ENCODE measurements at regions not wholly inside any gene's neighbourhood (a gene's known extent, or its start where the extent isn't known, plus 50 kb on each side); places are given as distances from the start of the nearest gene placed in this dataset.

- H3K4me3 ChIP-seq (ENCODE audit: low read length): no peak overlapping the region
- no peak overlapping the region for H3K27ac ChIP-seq (ENCODE audit: low read depth, low read length)
- no peaks in the 10 kb centered on the region for H3K9me2 ChIP-seq (replicated peaks; ENCODE audit: control insufficient read depth, low read length)
Measured at GRCh38 chr7:137130751-137131158, 212.8 kb downstream of the PTN start.

DNA sequence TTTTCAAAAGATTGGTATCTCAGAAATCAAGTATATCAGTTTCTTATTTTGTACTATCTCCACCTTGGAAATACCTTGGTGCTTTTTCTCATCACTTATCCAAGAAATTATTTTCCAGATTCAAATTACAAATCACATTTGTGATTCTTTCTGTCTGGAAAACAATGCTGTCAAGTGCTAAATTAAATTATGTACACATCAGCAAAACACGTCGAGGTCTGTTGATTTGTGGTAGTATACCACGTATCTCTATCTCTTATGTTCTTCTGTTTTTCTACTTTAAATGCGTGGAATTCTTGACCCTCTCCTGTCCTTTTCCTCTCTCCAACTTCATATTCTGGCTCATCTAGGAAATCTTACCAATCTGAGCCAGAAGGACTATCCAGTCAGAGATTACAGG lies 214.5 kb downstream of the PTN start:
- Histone ChIP-seq H3K36me3 (ENCODE audit: control insufficient read depth, low read length) (no peaks in the 10 kb centered on the region), H3F3A (ENCODE audit: control insufficient read depth, insufficient read depth) (no peaks in the 10 kb centered on the region)

More at GRCh38 chr7:137130751-137131158, 212.8 kb downstream of the PTN start:
- Histone ChIP-seq H4K20me1 (ENCODE audit: control insufficient read depth, insufficient read depth, low read depth, low read length) (no peaks in the 10 kb centered on the region), H3F3A (ENCODE audit: control insufficient read depth, insufficient read depth) (no peaks in the 10 kb centered on the region), H3K4me1 (ENCODE audit: control insufficient read depth, low read length) (no peaks in the 10 kb centered on the region), H3K79me2 (ENCODE audit: control insufficient read depth, low read length) (no peaks in the 10 kb centered on the region), H3K27me3 (ENCODE audit: control insufficient read depth, low read length) (no peaks in the 10 kb centered on the region), H3K4me2 (ENCODE audit: low read length) (no peak overlapping the region), H3K9me3 (ENCODE audit: control insufficient read depth, insufficient read depth, low read length) (peaks cover 2% of the 10 kb centered on the region; the same call in 1 of the 2 replicates), H3K36me3 (ENCODE audit: control insufficient read depth, low read length) (no peaks in the 10 kb centered on the region)
- TF ChIP-seq, protein P1, sequence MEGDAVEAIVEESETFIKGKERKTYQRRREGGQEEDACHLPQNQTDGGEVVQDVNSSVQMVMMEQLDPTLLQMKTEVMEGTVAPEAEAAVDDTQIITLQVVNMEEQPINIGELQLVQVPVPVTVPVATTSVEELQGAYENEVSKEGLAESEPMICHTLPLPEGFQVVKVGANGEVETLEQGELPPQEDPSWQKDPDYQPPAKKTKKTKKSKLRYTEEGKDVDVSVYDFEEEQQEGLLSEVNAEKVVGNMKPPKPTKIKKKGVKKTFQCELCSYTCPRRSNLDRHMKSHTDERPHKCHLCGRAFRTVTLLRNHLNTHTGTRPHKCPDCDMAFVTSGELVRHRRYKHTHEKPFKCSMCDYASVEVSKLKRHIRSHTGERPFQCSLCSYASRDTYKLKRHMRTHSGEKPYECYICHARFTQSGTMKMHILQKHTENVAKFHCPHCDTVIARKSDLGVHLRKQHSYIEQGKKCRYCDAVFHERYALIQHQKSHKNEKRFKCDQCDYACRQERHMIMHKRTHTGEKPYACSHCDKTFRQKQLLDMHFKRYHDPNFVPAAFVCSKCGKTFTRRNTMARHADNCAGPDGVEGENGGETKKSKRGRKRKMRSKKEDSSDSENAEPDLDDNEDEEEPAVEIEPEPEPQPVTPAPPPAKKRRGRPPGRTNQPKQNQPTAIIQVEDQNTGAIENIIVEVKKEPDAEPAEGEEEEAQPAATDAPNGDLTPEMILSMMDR (IDR thresholded peaks at IDR 0.05; ENCODE audit: low read depth, low read length, poor library complexity, severe bottlenecking): no peak
- no peak for TF ChIP-seq EZH2phosphoT487 (IDR thresholded peaks at IDR 0.05; ENCODE audit: borderline replicate concordance, low read length)

DNA sequence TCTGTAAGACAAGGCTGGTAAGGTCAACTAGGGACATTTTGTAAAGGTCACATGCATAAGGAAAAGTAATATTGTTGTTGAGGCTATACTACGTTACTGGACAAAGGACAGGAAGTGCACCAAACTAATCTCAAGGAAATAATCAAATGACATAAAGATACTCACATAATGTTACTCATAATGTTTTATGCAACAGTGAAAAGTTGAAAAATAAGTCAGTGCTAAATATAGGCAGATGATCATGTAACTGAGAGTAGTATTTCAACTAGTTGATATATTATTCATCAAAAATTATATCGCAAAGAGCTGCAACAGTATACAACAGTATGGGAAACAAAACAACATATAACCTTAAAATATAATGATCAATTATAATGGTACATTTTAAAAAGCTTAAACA lies 215.7 kb downstream of the PTN start:
- H3K4me3 ChIP-seq (ENCODE audit: low read length): no peak overlapping the region
- no peaks in the 10 kb centered on the region for H3K4me1 ChIP-seq (ENCODE audit: control insufficient read depth, low read length)
- no peaks in the 10 kb centered on the region for H4K20me1 ChIP-seq (ENCODE audit: control insufficient read depth, insufficient read depth, low read depth, low read length)
- H3K27ac ChIP-seq (ENCODE audit: low read depth, low read length): no peak overlapping the region
- peaks cover 2% of the 10 kb centered on the region; the same call in 1 of the 2 replicates for H3K9me3 ChIP-seq (ENCODE audit: control insufficient read depth, insufficient read depth, low read length)
- no peak overlapping the region for H3K4me2 ChIP-seq (ENCODE audit: low read length)
- no peaks in the 10 kb centered on the region for H3K36me3 ChIP-seq (ENCODE audit: control insufficient read depth, low read length)
- H3K79me2 ChIP-seq (ENCODE audit: control insufficient read depth, low read length): no peaks in the 10 kb centered on the region
- no peaks in the 10 kb centered on the region for H3F3A ChIP-seq (ENCODE audit: control insufficient read depth, insufficient read depth)
- no peaks in the 10 kb centered on the region for H3K27me3 ChIP-seq (ENCODE audit: control insufficient read depth, low read length)
- TF ChIP-seq EZH2phosphoT487 (IDR thresholded peaks at IDR 0.05; ENCODE audit: borderline replicate concordance, low read length): no peak
- TF ChIP-seq, protein P1 (IDR thresholded peaks at IDR 0.05; ENCODE audit: low read depth, low read length, poor library complexity, severe bottlenecking): no peak
- no peaks in the 10 kb centered on the region for H3K9me2 ChIP-seq (replicated peaks; ENCODE audit: control insufficient read depth, low read length)

More for the DNA sequence above, 214.5 kb downstream of the PTN start:
- no peaks in the 10 kb centered on the region for H3K79me2 ChIP-seq (ENCODE audit: control insufficient read depth, low read length)
- H3K27me3 ChIP-seq (ENCODE audit: control insufficient read depth, low read length): no peaks in the 10 kb centered on the region
- no peak for TF ChIP-seq EZH2phosphoT487 (IDR thresholded peaks at IDR 0.05; ENCODE audit: borderline replicate concordance, low read length)
- TF ChIP-seq, protein P1 (IDR thresholded peaks at IDR 0.05; ENCODE audit: low read depth, low read length, poor library complexity, severe bottlenecking): no peak
- H3K27ac ChIP-seq (ENCODE audit: low read depth, low read length): no peak overlapping the region
- no peaks in the 10 kb centered on the region for H3K9me2 ChIP-seq (replicated peaks; ENCODE audit: control insufficient read depth, low read length)
- no peaks in the 10 kb centered on the region for H3K4me1 ChIP-seq (ENCODE audit: control insufficient read depth, low read length)
- H3K4me2 ChIP-seq (ENCODE audit: low read length): no peak overlapping the region
- H4K20me1 ChIP-seq (ENCODE audit: control insufficient read depth, insufficient read depth, low read depth, low read length): no peaks in the 10 kb centered on the region
- peaks cover 2% of the 10 kb centered on the region; the same call in 1 of the 2 replicates for H3K9me3 ChIP-seq (ENCODE audit: control insufficient read depth, insufficient read depth, low read length)
- H3K4me3 ChIP-seq (ENCODE audit: low read length): no peak overlapping the region

Measured in DOHH2 (cell line).